Right renal pelvis (tissue), 4 donors: ENCODE measurements at regions not wholly inside any gene's neighbourhood (a gene's known extent, or its start where the extent isn't known, plus 50 kb on each side); places are given as distances from the start of the nearest gene placed in this dataset.
"Not testable (repeated sequence)": the region's sequence is repeated elsewhere in the genome, so short reads cannot be mapped to it uniquely, and the experiment has no call there.

Source experiments
- DNase-seq, 4 donors: peaks; one replicate each; pipeline ENCODE4 v3.0.0-alpha.2; 2013; ENCODE audit warnings: low read depth in 4 of 4, low spot score in 3 of 4, missing footprints in 1 of 4

DNA sequence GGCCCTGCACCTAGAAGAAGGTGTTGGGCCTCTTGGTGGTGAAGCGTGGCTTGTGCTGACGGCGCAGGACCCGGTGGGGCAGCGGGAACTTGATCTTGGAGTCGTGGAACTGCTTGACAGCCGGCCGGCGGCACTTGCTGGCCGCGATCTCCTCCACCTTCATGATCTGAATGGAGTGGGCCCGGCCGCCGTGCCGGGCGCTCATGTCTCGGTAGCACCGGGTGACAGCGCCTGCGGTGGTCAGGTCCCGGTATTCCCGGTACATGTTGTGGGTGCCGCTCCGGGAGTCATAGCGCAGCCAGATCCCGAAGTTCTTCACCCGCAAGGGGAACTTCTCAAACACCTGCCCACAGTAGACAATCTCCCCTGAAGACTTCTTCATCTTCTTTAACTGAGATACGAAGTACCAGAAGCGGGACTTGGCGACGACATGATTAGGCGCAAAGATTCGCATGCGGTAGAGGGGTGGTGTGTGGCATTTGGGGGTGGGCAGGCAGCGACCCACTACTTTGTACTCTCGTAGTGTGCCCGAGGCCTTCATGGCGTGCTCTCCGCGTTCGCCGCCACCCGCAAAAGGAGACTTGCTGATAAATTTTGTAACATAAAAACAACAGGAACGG is 92.1 kb upstream of the MSH6 start:
- not testable (repeated sequence) for DNase-seq

DNA sequence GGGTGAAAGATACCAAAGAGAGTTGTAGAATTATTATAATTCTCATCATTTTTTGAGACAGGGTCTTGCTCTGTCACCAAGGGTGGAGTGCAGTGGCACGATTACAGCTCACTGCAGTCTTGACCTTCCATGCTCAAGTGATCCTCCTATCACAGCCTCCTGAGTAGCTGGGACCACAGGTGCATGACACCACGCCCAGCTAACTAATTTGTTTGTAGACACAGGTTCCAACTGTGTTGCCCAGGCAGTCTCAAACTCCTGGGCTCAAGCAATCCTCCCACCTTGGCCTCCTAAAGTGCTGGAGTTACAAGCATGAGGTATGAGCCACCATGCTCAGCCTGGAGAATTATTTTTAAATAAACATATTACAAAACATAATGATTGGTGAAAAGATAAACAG is 92.8 kb upstream of the MSH6 start:
- no peak for DNase-seq

DNA sequence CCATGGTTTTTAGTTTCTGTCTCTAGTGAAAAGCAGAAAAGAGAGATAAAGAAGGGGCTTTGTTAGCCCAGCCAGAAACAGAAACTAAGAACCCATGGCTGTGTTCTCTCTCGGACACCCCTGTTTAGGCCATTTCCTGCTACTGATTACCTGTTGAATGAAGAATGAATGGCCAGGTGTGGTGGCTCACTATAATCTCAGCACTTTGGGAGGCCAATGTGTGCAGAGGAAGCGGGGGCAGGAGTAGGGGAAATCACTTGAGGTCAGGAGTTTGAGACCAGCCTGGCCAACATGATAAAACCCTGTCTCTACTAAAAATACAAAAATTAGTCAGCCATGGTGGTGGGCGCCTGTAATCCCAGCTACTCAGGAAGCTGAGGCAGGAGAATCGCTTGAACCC is 93.8 kb upstream of the MSH6 start:
- DNase-seq: not testable (repeated sequence)

GRCh38 chr2:47688561-47688960 is 94.4 kb upstream of the MSH6 start:
- DNase-seq: no peak

GRCh38 chr2:47687856-47688255 is 95.1 kb upstream of the MSH6 start:
- no peak for DNase-seq

DNA sequence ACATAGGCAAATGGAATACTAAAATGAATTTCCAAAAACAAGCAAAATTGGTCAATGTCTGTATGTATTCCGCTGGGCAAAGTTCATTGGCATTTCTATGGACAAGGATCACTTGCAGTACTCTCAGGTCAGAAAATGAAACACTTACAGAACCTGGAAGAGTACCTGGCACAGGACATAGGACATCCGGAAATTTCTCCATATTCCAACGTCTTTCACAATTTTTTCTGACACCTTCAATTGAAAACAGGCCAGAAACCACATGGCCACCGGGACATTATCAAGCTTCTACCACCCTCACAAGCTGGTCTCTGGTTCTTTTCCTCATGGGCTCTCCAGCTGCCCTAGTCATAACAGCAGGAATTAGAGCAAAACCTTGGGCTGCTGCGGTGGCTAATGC is 96.9 kb upstream of the MSH6 start:
- no peak for DNase-seq

- no peak for DNase-seq
Observed at GRCh38 chr2:47682216-47682749, 100.7 kb upstream of the MSH6 start.

DNA sequence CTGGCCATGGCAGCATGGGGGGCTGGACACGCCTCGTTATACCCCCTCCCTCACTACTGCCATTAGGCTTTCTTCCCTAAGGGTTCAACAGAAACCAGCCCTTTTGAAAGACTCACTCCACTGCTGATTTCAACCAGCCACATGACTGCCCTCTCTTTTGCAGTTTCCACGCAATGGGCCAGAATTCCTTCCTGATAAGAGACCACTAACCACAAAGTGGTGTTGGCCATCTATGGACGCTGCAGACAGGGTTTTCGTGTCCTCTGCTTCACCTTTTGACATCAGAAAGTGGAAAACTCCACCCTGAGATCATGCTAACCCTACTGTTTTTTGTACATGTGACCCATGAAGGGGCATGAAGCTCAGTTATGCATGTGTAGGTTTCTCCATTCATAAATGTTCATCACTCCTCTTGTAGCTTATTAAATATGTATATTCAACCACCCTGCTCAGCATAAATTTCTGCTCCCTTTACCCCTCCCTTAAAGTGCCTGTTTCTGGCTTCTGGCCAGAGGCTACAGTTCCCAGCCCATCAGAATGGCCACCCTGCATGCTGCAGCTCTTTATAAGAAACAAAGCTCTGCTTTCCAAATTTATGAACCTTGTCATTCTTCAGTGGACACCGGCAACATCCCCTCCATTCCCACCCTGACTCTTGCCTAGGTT is 105.6 kb upstream of the KCNK12 start:
- DNase-seq: no peak

DNA sequence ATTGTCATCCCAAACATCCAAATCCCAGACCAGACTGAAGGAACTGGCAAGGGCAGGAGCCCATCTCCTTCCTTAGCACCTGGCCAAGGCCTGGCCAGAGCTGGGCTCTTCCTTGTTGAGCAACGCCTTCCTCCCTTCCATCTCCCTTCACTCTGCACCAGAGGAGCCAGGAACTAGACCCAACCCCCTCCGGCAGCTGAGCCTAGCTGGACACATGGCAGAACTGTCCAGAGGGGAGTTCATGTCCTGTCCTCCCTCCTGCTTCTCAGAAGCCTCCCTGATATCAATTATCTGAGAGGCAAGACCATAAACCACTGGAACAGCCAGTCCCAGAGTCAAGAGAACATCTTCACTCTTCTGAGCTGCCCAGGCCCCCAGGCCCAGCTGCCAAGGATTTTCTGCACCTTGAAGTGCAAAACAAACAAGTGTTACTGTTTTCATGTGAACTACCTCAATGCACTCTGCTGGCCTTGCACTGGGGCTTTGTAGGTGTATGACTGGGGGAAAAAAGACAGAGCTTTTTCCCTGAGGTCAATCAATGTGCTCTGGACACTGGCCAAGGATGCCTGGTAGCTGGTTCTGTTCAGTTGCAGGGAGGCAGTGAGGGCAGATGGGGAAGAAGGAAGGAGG is 104.5 kb upstream of the KCNK12 start:
- DNase-seq: no peak

DNA sequence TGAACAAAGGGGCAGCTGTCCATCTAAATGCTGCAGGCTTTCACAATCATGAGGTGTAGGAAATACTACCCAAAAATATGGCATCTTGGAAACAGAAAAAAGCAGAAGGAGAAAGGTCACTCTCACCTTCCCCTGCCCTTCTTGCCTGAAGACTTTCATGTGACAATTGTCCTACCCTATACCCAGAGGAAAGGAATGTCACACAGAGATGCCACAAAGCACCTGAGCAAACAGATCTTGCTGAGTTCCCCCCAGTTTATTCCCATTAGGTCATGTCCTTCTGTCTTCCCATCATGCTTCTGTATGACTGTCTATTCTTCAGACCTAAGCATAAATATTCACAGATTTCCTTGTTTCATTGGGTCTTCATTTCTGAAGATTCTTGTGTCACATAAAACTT is 95.5 kb upstream of the KCNK12 start:
- DNase-seq: no peak

- no peak for DNase-seq
Observed at GRCh38 chr2:47664817-47665216, 94.0 kb upstream of the KCNK12 start.

DNA sequence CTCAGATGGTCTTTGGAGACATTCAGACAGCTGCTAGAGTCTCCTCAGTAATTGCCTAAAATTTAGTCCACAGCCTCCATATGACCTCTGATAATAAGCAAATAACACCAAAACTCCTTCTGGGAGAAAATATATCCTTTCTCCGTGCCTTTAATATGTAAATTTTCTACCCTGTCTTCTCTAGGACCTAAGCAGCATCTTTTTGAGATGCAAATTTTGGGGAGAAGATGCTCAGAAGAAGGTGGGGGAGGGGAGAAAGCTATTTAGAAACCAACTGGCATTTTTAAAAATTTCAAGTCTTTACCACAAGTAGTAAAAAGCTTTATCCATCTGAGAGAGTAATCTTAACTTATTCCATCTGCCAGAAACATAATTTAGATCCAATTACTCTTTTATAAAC is 91.8 kb upstream of the KCNK12 start:
- no peak for DNase-seq

GRCh38 chr2:47661310-47661709 is 90.5 kb upstream of the KCNK12 start:
- no peak for DNase-seq

DNA sequence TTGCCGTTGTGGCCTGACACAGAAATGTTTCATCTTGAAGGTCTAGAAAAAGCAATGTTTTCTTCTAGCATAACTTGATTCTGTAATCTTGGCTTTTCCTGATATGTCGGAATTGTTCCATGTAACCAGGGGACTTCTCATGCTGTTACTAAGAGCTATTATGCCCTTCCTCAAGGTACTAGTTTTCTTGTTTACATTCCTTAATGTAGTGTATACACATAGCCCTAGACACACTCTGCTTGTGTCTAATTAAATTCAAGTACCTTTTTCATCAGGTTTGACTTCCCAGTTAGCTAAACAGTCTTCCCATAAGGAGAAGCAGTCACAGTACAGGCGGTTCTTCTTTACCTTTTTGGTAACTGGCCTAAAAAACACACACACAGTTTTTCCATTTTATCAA is 89.4 kb upstream of the KCNK12 start:
- DNase-seq: no peak

DNA sequence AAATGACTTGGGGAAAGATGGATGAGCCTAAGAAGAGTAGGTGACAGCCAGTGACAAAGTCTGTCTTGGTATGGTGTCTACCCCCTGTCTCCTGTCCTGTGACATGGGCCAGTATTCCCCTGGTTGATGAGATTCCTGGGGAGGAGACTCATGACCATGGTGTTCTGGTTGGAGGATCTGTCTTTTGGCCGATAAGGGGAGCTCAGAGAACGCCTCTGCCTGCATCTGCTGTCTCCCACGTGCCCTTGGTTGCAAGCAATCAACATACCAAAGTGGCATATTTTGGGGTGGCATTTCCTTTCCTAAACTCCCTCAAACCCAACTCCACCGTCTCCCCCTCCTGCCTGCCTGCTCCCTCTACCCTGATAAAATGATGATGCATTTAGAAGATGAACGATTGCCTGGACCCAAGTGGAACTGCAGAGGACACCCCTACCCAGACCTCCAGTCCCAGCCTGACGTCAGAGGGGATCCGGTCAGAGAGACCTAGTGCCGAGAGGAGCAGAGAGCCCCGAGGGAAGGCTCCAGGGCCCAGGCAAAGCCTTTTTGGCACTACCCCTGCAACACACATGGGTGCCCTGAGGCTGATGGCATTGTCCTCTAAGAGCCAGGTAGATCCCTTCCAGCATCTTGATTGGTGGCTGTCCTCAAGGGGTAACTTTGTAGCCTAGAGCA is 88.0 kb upstream of the KCNK12 start:
- DNase-seq: no peak

DNA sequence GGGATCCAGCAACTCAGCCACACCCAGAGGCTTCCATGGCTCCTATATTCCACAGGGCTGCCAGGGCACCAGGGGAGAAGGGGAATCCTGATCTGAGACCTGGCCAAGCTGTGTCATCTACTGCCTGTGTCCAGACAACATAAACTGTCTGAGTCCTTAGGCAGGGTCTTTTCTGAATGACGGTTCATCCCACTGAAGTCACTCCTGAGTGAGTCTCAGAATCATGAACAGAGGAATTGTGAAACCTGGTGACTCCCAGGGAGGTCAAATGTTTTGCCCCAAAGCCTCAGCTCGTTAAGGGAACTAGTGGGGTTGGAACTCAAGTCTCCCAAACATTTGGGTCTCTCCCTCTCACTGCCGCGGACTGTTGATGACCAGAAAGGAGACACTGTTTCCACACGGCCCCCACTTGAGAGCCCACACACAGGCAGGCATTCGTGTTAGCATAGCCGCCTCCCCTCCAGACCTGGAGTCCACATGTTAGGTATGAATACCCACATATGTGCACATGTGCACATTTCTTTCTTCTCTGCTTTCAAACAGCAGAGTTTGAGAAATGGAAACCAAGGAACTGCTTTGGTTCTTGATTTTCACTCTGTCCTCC is 87.2 kb upstream of the KCNK12 start:
- DNase-seq: no peak

DNA sequence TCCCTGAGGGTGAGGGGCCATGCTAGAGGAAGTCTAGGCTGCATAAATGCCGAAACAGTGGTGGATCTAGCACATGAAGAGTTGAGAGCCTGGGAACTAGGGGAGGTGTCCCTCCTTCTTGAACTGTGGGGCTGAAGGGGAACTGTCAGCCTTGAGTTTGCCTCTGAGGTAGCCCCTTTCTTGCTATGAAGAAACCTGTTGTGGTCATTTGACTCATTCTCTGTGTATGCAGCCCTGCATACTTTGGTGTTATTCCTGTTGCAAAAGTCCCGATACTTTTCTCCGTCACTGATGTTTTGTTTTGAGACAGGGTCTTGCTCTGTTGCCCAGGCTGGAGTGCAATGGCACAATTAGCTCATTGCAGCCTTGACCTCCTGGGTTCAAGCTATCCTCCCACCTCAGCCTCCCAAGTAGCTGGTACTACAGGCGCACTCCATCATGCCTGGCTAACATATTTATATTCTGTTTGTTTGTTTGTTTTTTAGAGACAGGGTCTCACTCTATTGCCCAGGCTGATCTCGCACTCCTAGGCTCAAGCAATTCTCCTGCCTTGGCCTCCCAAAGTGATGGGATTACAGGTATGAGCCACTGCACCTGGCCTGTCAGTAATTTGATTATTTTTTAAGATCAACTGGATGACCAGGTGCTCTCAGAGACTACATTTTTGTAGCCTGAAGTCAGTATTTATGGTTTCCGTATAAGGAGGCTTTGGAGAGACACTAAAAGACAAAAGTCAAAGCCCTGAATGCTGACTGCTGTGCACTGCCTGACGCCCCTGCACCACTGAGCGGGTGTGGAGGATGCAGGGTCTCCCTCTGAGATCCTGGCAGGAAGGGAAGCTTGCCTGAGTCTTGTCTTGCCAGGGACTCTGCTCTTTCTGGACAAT is 86.2 kb upstream of the KCNK12 start:
- DNase-seq: no peak

- DNase-seq: no peak
Observed at GRCh38 chr2:47655563-47655880, 84.7 kb upstream of the KCNK12 start.

DNA sequence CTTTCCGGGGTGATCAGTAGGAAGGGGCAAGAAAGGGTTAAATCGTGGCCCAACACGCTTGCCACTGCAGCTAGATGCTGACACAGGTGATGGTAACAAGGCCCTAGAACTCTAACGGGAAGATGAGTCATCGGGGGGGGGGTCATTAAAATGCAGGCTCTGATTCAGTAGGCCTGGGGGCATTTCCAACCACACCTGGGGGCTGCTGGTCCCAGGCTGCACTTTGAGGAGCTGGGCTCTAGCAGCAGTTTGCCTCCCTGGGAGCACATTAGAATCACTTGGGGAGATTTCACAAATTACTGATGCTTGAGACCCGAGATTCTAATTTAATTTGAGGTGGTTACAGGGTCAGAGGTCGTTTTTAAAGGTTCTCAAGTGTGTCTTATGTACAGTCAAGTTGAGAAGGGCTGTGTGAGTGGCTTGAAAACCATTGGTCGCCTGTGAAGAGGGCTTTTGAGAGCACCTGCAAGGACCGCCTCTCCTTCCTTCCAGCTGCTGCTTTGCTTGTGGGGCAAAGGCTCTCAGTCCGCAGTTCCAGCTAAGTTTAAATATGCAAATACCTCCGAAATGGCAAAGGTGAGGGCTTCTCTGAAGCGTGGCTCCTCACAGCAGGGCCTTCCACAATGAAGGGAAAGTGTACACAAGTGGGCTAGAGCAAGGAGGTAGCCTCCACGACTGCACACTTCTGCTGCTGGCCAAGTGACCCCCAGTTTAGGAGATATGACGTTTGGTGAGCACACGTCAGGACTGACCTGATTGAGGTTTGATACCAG is 84.2 kb upstream of the KCNK12 start:
- DNase-seq: no peak
